ENCODE measurements at regions not wholly inside any gene's neighbourhood (a gene's known extent, or its start where the extent isn't known, plus 50 kb on each side); places are given as distances from the start of the nearest gene placed in this dataset.
"Not testable (repeated sequence)": the region's sequence is repeated elsewhere in the genome, so short reads cannot be mapped to it uniquely, and the experiment has no call there.

GRCh38 chr1:2851918-2852317 lies 50.4 kb upstream of the TTC34 start:
- H3K36me3 ChIP-seq; DNase-seq; in situ Hi-C loops (cut with MboI; ENCODE audit: low sequenced_read_pairs in 4 of 4); H3K9me3 ChIP-seq; ATAC-seq; H3K4me3 ChIP-seq; intact Hi-C loops (cut with DNase I; ENCODE audit: low total_unique reads); H3K27ac ChIP-seq; H3K4me1 ChIP-seq: not testable (repeated sequence)
- H3K27me3 ChIP-seq: peaks cover 17 to 38% (median 22%) of the 10 kb centered on the region in 3 donors

DNA sequence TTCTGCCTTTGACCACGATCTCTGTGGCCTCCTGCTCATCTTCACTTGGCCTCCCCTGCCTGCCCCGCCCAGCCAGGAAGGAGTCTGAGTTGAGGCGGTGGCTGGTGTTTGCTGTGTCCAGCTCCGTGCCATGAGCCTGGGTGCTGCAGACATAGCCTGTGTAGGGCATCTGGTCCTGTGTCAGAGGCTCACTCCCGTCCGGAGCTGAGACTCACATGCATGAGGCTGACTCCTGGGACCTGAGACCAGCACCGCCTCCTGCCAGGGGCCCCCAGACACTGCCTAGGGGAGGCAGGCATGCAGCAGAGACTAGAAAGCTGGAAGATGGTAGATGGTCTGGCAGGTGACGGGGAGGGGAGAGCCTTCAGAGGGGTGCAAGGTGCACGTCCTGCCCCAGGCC lies 52.2 kb upstream of the TTC34 start:
- DNase-seq (no peak), ATAC-seq (no peak)
- intact Hi-C loops (cut with DNase I; ENCODE audit: low total_unique reads): no loop called here
- Histone ChIP-seq H3K4me3 (no peak overlapping the region), H3K36me3 (no peaks in the 10 kb centered on the region), H3K27ac (no peak overlapping the region), H3K4me1 (no peaks in the 10 kb centered on the region), H3K9me3 (no peaks in the 10 kb centered on the region), H3K27me3 (peaks cover 17 to 33% (median 29%) of the 10 kb centered on the region in 3 donors)
- in situ Hi-C loops (cut with MboI; ENCODE audit: low sequenced_read_pairs in 4 of 4): no loop called here
- TF ChIP-seq POLR2A (IDR thresholded peaks at IDR 0.05): no peak
- no peak for TF ChIP-seq CTCF (IDR thresholded peaks at IDR 0.05 in 4 of 5, conservative IDR thresholded peaks at IDR 0.05 in 1 of 5)

- no peaks in the 10 kb centered on the region for H3K4me1 ChIP-seq
- peaks cover 17 to 33% (median 29%) of the 10 kb centered on the region in 3 donors for H3K27me3 ChIP-seq
- DNase-seq (no peak), ATAC-seq (no peak)
- H3K27ac ChIP-seq: no peak overlapping the region
- H3K9me3 ChIP-seq: no peaks in the 10 kb centered on the region
- TF ChIP-seq POLR2A (IDR thresholded peaks at IDR 0.05): no peak
- TF ChIP-seq CTCF (IDR thresholded peaks at IDR 0.05 in 4 of 5, conservative IDR thresholded peaks at IDR 0.05 in 1 of 5): no peak
- intact Hi-C loops (cut with DNase I; ENCODE audit: low total_unique reads) (no loop called here), in situ Hi-C loops (cut with MboI; ENCODE audit: low sequenced_read_pairs in 4 of 4) (no loop called here)
- H3K4me3 ChIP-seq: no peak overlapping the region
- no peaks in the 10 kb centered on the region for H3K36me3 ChIP-seq
These were observed 52.7 kb upstream of the TTC34 start for GRCh38 chr1:2854151-2854550.

DNA sequence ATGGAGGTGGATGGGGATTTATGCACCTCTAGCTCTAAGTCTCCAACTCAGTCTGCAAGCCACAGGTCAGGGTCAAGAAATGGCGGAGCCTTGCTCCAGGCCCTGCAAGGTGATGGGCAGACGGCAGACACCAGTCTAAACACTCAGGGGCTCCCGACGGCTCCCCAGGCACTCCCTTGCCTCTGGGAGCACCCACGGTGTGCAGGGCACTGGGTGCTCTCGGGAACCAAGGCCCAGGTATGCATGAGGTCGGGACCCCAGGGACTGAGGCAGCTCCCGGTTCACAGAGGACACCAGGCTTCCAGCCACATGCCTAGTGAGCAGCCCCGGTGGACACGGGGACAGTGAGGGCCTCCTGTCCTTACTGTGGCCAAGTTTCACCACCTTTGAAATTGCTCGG lies 53.1 kb upstream of the TTC34 start:
- DNase-seq: no peak
- TF ChIP-seq CTCF (IDR thresholded peaks at IDR 0.05 in 4 of 5, conservative IDR thresholded peaks at IDR 0.05 in 1 of 5) (no peak), POLR2A (IDR thresholded peaks at IDR 0.05) (no peak)
- no peak for ATAC-seq
- H3K27ac ChIP-seq: no peak overlapping the region
- no peaks in the 10 kb centered on the region for H3K36me3 ChIP-seq
- H3K27me3 ChIP-seq: peaks cover 17 to 33% (median 29%) of the 10 kb centered on the region in 3 donors
- no peaks in the 10 kb centered on the region for H3K9me3 ChIP-seq
- in situ Hi-C loops (cut with MboI; ENCODE audit: low sequenced_read_pairs in 4 of 4) (no loop called here), intact Hi-C loops (cut with DNase I; ENCODE audit: low total_unique reads) (no loop called here)
- H3K4me1 ChIP-seq: no peaks in the 10 kb centered on the region
- no peak overlapping the region for H3K4me3 ChIP-seq

GRCh38 chr1:2855206-2856065 lies 53.9 kb upstream of the TTC34 start:
- Histone ChIP-seq H3K27me3 (peaks cover 17 to 33% (median 29%) of the 10 kb centered on the region in 3 donors), H3K4me3 (no peak overlapping the region), H3K27ac (no peak overlapping the region), H3K9me3 (no peaks in the 10 kb centered on the region), H3K4me1 (no peaks in the 10 kb centered on the region), H3K36me3 (no peaks in the 10 kb centered on the region)
- in situ Hi-C loops (cut with MboI; ENCODE audit: low sequenced_read_pairs in 4 of 4): no loop called here
- DNase-seq (no peak), ATAC-seq (no peak)
- TF ChIP-seq POLR2A (IDR thresholded peaks at IDR 0.05) (no peak), CTCF (IDR thresholded peaks at IDR 0.05 in 4 of 5, conservative IDR thresholded peaks at IDR 0.05 in 1 of 5) (no peak)
- intact Hi-C loops (cut with DNase I; ENCODE audit: low total_unique reads): no loop called here

All from gastrocnemius medialis (tissue), 4 donors.